Osteocyte (in vitro differentiated cells): ENCODE measurements at regions not wholly inside any gene's neighbourhood (a gene's known extent, or its start where the extent isn't known, plus 50 kb on each side); places are given as distances from the start of the nearest gene placed in this dataset.
A peak's percentile ranks its signal among the peaks of the same experiment; 100 is the strongest.

Experiments
- DNase-seq: peaks from one replicate; pipeline ENCODE4 v3.0.0; 2021; ENCODE audit warnings: mixed read lengths; ENCODE audit not compliant: unreplicated experiment; ENCODE audit errors: extremely low spot score
- H3K27ac Mint-ChIP-seq: one replicate; pipeline ENCODE4 v1.8.0; 2021; ENCODE audit warnings: mild to moderate bottlenecking, mixed read lengths; ENCODE audit not compliant: unreplicated experiment
- H3K27me3 Mint-ChIP-seq: one replicate; pipeline ENCODE4 v1.8.0; 2021; ENCODE audit warnings: mixed read lengths; ENCODE audit not compliant: unreplicated experiment
- H3K36me3 Mint-ChIP-seq: one replicate; pipeline ENCODE4 v1.8.0; 2021; ENCODE audit warnings: mixed read lengths; ENCODE audit not compliant: unreplicated experiment
- H3K4me1 Mint-ChIP-seq: one replicate; pipeline ENCODE4 v1.8.0; 2021; ENCODE audit warnings: mixed read lengths; ENCODE audit not compliant: unreplicated experiment
- H3K4me3 Mint-ChIP-seq: one replicate; pipeline ENCODE4 v1.8.0; 2021; ENCODE audit warnings: mild to moderate bottlenecking, moderate library complexity, mixed read lengths; ENCODE audit not compliant: unreplicated experiment
- H3K9me3 Mint-ChIP-seq: one replicate; pipeline ENCODE4 v1.8.0; 2021; ENCODE audit warnings: mixed read lengths; ENCODE audit not compliant: unreplicated experiment
- TF ChIP-seq, protein P1 (sequence below): fragments of 200-600 bp; sonication (generic); IDR thresholded peaks from 2 replicates; pipeline ENCODE4 v1.5.0; 2021; ENCODE audit warnings: antibody characterized with exemption, mild to moderate bottlenecking, moderate library complexity

DNA sequence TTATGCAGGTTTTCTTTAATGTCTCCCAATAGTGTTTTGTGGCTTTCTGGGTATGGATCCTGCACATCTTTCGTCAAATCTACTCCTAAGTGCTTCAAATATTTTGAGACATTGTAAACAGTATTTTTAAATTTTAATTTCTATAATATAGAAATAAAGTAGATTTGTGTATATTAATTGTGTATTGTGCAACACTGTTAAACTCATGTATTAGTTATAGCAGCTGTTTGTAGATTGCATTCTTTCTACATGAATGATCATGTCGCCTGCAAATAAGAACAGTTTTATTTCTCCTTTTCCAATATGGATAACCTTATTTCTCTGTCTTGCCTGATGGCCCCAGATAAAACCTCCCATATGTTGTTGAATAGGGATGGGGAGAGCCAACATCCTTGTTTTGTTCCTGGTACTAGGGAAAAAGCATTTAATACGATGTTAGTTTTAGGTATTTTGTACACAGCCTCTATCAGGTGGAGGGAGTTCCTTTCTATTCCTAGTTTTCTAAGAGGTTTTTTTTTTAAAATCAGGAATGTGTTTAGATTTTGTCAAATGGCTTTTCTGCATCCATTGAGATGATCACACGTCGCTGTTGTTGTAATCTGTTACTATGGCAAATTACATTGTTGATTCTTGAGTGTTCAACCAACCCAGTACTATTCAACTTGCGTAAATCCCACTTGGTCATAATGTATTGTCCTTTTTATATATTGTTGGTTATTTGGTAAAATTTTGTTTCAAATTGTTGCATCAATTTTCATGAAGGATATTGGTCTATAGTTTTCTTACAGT, 71.1 kb upstream of the DGKG start:
- Mint-ChIP-seq H3K27me3 (peaks cover 22% of the 10 kb centered on the region), H3K27ac (no peak overlapping the region), H3K4me1 (no peaks in the 10 kb centered on the region), H3K9me3 (no peaks in the 10 kb centered on the region), H3K36me3 (no peaks in the 10 kb centered on the region), H3K4me3 (no peak overlapping the region)
- TF ChIP-seq, protein P1, sequence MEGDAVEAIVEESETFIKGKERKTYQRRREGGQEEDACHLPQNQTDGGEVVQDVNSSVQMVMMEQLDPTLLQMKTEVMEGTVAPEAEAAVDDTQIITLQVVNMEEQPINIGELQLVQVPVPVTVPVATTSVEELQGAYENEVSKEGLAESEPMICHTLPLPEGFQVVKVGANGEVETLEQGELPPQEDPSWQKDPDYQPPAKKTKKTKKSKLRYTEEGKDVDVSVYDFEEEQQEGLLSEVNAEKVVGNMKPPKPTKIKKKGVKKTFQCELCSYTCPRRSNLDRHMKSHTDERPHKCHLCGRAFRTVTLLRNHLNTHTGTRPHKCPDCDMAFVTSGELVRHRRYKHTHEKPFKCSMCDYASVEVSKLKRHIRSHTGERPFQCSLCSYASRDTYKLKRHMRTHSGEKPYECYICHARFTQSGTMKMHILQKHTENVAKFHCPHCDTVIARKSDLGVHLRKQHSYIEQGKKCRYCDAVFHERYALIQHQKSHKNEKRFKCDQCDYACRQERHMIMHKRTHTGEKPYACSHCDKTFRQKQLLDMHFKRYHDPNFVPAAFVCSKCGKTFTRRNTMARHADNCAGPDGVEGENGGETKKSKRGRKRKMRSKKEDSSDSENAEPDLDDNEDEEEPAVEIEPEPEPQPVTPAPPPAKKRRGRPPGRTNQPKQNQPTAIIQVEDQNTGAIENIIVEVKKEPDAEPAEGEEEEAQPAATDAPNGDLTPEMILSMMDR: no peak
- no peak for DNase-seq

DNA sequence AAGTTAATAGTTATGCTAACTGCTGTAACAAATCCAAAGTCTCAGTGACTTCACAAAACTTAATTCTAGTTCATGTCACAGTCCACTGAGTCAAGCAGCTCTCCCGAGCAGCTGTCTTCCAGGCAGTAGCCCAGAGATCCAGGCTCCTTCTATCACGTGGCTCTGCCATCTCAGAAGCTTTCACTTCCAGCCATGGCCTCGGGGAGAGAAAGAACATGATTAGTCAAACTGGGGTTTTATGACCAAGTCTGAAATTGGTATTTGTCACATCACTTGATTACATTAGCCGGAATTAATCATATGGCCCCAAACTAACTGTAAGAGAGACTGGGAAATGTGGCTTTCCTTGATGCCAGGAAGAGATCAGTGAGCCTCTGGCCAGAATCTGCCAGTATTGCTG, 70.2 kb upstream of the DGKG start:
- Mint-ChIP-seq H3K4me1 (no peaks in the 10 kb centered on the region), H3K4me3 (no peak overlapping the region), H3K36me3 (no peaks in the 10 kb centered on the region), H3K27me3 (peaks cover 22% of the 10 kb centered on the region), H3K9me3 (no peaks in the 10 kb centered on the region), H3K27ac (no peak overlapping the region)
- TF ChIP-seq, protein P1: no peak
- no peak for DNase-seq

DNA sequence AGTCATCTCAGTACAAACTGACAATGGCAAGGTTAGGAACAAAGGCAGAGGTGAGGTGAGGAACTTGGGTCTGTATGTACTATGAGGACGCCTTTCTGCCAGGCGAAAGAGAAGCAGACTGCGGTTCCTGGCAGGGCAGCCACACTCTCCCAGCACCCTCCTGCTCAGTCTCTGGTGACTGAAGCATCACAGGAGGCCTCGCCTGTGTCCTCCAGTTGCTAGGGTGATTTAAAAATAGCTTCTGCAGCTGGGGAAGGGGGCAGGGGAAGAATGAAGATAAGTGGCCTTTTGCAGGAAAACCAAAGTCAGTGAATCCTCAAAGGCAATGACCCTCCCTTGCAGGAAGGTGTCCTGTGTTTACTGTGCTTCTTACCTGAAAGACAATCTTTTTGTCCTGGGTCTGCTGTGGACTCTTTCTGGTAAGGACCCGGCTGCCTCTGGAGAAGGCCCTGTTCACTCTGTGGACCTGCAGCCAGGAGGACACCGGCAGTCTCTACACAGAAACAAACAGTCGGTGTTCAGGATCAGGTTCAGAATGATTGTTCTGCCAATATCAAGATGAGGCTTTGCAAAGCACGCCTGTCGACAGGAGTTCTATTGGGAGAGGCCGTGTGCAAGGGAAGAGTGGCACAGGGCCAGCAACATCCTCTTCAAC, 65.7 kb upstream of the DGKG start:
- Mint-ChIP-seq H3K9me3 (no peaks in the 10 kb centered on the region), H3K36me3 (no peaks in the 10 kb centered on the region), H3K27ac (no peak overlapping the region), H3K4me1 (peaks cover 8% of the 10 kb centered on the region), H3K27me3 (peaks cover 10% of the 10 kb centered on the region), H3K4me3 (no peak overlapping the region)
- DNase-seq: no peak
- TF ChIP-seq, protein P1: no peak

DNA sequence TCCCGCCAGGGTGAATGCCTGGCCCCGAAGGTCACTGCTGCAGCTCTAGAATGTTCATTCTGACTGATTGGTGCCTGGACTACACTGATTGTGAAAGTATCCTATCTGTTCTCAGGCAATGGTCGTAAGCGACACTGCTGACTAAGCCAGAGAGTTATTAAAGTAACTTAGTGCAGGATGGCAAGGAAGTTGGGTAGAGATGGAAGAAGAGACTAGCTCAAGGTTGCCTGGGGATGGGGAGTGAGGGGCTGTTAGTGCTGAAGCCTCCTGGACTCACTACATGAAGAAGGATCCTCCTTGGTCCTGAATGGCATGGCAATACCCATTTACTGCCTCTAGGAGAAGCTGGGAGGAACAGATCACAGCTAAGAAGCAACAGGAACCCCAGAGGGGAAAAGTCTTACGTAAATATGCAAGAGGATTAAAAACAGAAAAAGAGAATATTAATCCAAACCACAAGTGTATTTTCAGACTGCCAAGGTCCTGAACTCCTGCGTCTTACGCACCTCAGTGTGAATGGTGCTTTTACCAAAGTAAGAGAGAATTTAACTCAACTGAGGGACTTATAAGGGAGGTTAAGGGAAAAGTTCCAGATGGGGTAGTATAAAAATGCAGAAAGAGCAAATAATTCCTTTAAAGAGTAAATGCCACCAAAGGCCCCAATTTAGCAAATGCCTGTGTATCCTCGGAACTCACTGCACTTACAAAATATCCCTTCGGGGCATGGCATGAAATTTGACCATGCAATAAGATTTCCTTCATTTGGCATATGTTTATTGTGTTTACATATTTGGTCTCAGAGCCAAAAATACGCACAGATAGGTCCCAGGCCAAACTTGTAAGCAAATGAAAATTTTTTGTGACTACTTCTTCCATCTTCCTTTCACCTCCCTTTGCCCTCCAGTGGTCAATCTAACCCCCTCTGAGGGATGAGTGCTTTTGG, 64.0 kb upstream of the DGKG start:
- TF ChIP-seq, protein P1: peak; percentile 37
- Mint-ChIP-seq H3K4me1 (peaks cover 8% of the 10 kb centered on the region), H3K36me3 (no peaks in the 10 kb centered on the region), H3K27me3 (peaks cover 1% of the 10 kb centered on the region), H3K9me3 (no peaks in the 10 kb centered on the region), H3K4me3 (no peak overlapping the region), H3K27ac (no peak overlapping the region)
- no peak for DNase-seq
